Peyer's patch (tissue), 4 donors: ENCODE measurements at regions not wholly inside any gene's neighbourhood (a gene's known extent, or its start where the extent isn't known, plus 50 kb on each side); places are given as distances from the start of the nearest gene placed in this dataset.

Experiments used
- CTCF ChIP-seq, 6 experiments: fragments of 450-650 bp in 4 of 6; fragments of 200-600 bp in 2 of 6; sonication (generic) in 1 of 6; IDR thresholded peaks; one replicate each; pipeline ENCODE4 v1.5.1; 2017 to 2019; ENCODE audit warnings: antibody characterized with exemption in 6 of 6, mild to moderate bottlenecking in 3 of 6, moderate library complexity in 1 of 6
- POLR2A ChIP-seq, 2 donors: fragments of 450-650 bp; IDR thresholded peaks; one replicate each; pipeline ENCODE4 v1.5.1; 2017; ENCODE audit warnings: antibody characterized with exemption in 2 of 2, mild to moderate bottlenecking in 2 of 2, moderate library complexity in 2 of 2

- TF ChIP-seq CTCF (IDR thresholded peaks at IDR 0.05) (no peak), POLR2A (IDR thresholded peaks at IDR 0.05) (no peak)
These were observed 255.0 kb upstream of the PITX2 start for GRCh38 chr4:110877778-110878370.
